HepG2 (cell line): ENCODE measurements at regions not wholly inside any gene's neighbourhood (a gene's known extent, or its start where the extent isn't known, plus 50 kb on each side); places are given as distances from the start of the nearest gene placed in this dataset.

Experiments
- CEBPB ChIP-seq: IDR thresholded peaks from 2 replicates; pipeline ENCODE4 v1.6.1; 2011; ENCODE audit warnings: low read depth, low read length, improper control_type of control experiment, borderline replicate concordance
- JARID2 ChIP-seq: sonication (generic); formaldehyde crosslinking; IDR thresholded peaks from 2 replicates; pipeline ENCODE4 v1.8.1; 2023; ENCODE audit warnings: missing genetic modification reagents, inconsistent platforms; ENCODE audit not compliant: insufficient replicate concordance
- JUN ChIP-seq: sonication (generic); formaldehyde crosslinking; IDR thresholded peaks from 2 replicates; pipeline ENCODE4 v1.4.0; 2020; ENCODE audit warnings: mild to moderate bottlenecking, missing genetic modification reagents
- MYC ChIP-seq: sonication (generic); formaldehyde crosslinking; IDR thresholded peaks from 2 replicates; pipeline ENCODE4 v1.9.0; 2021; ENCODE audit warnings: missing genetic modification reagents, borderline replicate concordance
- MZF1 ChIP-seq: sonication (generic); formaldehyde crosslinking; IDR thresholded peaks from 2 replicates; pipeline ENCODE4 v1.8.1; 2023; ENCODE audit warnings: mild to moderate bottlenecking, missing genetic modification reagents, borderline replicate concordance
- NCOA1 ChIP-seq: sonication (generic); formaldehyde crosslinking; IDR thresholded peaks from 2 replicates; pipeline ENCODE4 v1.9.0; 2021; ENCODE audit warnings: missing genetic modification reagents
- SMC3 ChIP-seq: IDR thresholded peaks from 2 replicates; pipeline ENCODE4 v1.6.1; 2011; ENCODE audit warnings: low read length, improper control_type of control experiment
- SUZ12 ChIP-seq: fragments of 150-350 bp; IDR thresholded peaks from 2 replicates; pipeline ENCODE4 v1.6.1; 2014; ENCODE audit warnings: low read depth, low read length
- TF ChIP-seq, protein P1 (sequence below): sonication (generic); formaldehyde crosslinking; conservative IDR thresholded peaks from 2 replicates; pipeline ENCODE4 v1.4.0; 2020; ENCODE audit warnings: missing genetic modification reagents
- TF ChIP-seq, protein P2 (sequence below): sonication (generic); formaldehyde crosslinking; IDR thresholded peaks from 2 replicates; pipeline ENCODE4 v1.5.0; 2020; ENCODE audit warnings: missing genetic modification reagents

DNA sequence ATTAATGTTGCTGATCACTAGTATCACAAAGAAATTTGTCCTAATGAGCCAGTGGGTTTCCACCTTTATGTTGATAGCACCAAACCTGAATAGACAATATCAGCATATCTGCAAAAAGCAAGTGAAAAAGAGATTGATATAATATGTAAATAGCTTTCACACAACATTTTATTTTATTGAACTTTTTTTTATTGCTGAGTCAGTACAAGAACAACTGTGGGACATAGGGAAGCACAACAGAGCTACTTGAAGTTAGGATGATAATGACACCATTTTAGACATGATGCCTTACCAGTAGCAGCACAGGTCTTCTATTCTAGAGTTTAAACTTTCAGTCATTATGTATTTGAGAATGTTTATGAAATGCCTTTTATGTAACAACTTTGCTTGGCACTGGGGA is 554.1 kb upstream of the SETBP1 start:
- no peak for TF ChIP-seq SMC3
- TF ChIP-seq JARID2: no peak
- no peak for TF ChIP-seq SUZ12
- no peak for TF ChIP-seq MZF1 (CRISPR knock-in tag)
- no peak for TF ChIP-seq CEBPB
- no peak for TF ChIP-seq JUN (CRISPR knock-in tag)
- TF ChIP-seq MYC (CRISPR knock-in tag): no peak
- TF ChIP-seq, protein P1, sequence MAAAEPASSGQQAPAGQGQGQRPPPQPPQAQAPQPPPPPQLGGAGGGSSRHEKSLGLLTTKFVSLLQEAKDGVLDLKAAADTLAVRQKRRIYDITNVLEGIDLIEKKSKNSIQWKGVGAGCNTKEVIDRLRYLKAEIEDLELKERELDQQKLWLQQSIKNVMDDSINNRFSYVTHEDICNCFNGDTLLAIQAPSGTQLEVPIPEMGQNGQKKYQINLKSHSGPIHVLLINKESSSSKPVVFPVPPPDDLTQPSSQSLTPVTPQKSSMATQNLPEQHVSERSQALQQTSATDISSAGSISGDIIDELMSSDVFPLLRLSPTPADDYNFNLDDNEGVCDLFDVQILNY (CRISPR knock-in tag): no peak
- no peak for TF ChIP-seq NCOA1 (CRISPR knock-in tag)
- TF ChIP-seq, protein P2, sequence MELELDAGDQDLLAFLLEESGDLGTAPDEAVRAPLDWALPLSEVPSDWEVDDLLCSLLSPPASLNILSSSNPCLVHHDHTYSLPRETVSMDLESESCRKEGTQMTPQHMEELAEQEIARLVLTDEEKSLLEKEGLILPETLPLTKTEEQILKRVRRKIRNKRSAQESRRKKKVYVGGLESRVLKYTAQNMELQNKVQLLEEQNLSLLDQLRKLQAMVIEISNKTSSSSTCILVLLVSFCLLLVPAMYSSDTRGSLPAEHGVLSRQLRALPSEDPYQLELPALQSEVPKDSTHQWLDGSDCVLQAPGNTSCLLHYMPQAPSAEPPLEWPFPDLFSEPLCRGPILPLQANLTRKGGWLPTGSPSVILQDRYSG: no peak
